ENCODE measurements at regions not wholly inside any gene's neighbourhood (a gene's known extent, or its start where the extent isn't known, plus 50 kb on each side); places are given as distances from the start of the nearest gene placed in this dataset.

DNA sequence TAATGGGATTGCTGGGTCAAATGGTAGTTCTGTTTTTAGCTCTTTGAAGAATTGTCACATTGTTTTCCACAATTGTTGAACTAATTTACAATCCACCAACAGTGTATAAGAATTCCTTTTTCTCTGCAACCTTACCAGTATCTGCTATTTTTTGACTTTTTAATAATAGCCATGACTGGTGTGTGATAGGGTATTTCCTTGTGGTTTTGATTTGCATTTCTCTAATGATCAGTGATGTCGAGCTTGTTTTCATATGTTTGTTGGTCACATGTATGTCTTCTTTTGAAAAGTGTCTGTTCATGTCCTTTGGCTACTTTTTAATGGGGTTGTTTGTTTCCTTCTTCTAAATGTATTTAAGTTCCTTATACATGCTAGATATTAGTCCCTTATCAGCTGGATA, 322.3 kb downstream of the CDH2 start:
- TF ChIP-seq CTCF (IDR thresholded peaks at IDR 0.05 in 2 of 3, conservative IDR thresholded peaks at IDR 0.05 in 1 of 3; ENCODE audit: borderline replicate concordance in 1 of 3, insufficient read depth in 1 of 3, low read depth in 2 of 3, low read length in 2 of 3): no peak
- TF ChIP-seq POLR2A (IDR thresholded peaks at IDR 0.05; ENCODE audit: borderline replicate concordance, extremely low read depth, insufficient read depth, insufficient read length): no peak
- TF ChIP-seq ZBTB33 (IDR thresholded peaks at IDR 0.05; ENCODE audit: extremely low read depth, insufficient replicate concordance, low read length): no peak
- TF ChIP-seq EZH2 (IDR thresholded peaks at IDR 0.05): no peak
- TF ChIP-seq, protein P1, sequence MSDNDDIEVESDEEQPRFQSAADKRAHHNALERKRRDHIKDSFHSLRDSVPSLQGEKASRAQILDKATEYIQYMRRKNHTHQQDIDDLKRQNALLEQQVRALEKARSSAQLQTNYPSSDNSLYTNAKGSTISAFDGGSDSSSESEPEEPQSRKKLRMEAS (IDR thresholded peaks at IDR 0.05): no peak
- TF ChIP-seq SP1 (IDR thresholded peaks at IDR 0.05; ENCODE audit: low read depth): no peak
- no peak for TF ChIP-seq JUND (IDR thresholded peaks at IDR 0.05)

All from HCT116 (cell line).